Activated CD4-positive, alpha-beta T cell treated with anti-CD3 and anti-CD28 coated beads, Interleukin-10, Interleukin-2, amounts not matched to agents 100 ng/mL and 50 ng/mL, durations not matched to agents 16 hours and 8 hours (primary cell): ENCODE measurements at regions not wholly inside any gene's neighbourhood (a gene's known extent, or its start where the extent isn't known, plus 50 kb on each side); places are given as distances from the start of the nearest gene placed in this dataset.

Experiments used
- DNase-seq: peaks from one replicate; pipeline ENCODE4 v3.0.0-alpha.2; 2020

DNA sequence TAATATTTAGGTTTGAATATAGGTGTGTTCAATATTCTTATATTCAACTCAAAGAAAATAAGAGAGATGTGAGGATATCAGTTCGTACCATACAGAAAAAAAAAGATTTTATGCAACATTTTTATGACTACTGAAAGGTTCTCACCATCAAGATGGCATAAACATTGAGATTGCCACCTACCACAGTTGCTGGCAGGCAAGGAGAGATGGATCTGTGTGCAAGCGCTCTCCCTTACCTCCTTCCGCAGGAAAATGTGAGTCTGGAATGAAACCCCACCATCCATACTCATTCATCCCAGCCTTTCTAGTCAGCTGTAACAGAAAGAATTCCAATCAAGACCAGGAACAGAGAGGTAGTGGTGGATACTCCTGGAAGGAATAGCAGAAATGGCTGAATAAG lies 376.9 kb downstream of the PPP3CA start:
- DNase-seq: no peak

- DNase-seq: no peak
Observed at GRCh38 chr4:100969925-100970324, 377.4 kb downstream of the PPP3CA start.

GRCh38 chr4:100968046-100968445 lies 379.3 kb downstream of the PPP3CA start:
- DNase-seq: no peak

- no peak for DNase-seq
Observed at GRCh38 chr4:100963627-100964026, 383.7 kb downstream of the PPP3CA start.

DNA sequence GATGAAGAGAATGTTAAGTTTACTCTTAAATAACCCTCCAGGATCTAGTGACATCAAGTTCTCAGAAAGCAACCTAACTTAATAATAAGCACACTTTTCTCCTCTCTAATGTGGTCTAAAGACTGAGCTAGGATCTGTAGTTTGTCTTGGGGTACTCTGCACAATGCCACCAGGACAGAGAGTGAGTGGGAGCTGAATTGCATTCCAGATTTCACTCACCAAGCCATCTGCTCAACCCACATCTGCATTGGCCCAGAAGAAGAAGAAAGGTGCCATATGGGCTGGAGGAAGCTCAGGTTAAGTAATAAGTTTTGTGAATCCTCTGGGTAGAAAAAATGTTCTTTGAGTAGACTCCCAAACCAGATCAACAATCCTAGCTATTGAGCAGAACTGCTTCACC lies 384.6 kb downstream of the PPP3CA start:
- peak; percentile 44 for DNase-seq

DNA sequence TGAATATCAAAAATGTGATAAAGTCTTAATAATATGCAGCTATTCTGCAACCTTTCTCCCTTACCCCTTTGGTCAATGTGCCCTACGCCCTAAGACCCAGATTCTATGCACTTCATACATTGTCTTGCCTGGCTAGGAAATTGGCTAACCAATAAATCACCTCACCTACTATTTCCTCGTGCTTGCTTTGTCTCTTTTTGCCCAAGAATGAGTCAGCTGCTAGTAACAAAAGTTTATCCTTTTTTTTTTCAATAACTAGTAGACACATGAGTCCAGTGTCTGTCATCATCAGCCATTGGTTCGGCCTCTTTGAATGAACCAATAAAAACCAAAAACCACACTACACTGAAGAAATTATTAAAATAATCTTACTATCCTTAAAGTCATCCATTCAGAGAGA lies 387.1 kb downstream of the PPP3CA start:
- DNase-seq: no peak

DNA sequence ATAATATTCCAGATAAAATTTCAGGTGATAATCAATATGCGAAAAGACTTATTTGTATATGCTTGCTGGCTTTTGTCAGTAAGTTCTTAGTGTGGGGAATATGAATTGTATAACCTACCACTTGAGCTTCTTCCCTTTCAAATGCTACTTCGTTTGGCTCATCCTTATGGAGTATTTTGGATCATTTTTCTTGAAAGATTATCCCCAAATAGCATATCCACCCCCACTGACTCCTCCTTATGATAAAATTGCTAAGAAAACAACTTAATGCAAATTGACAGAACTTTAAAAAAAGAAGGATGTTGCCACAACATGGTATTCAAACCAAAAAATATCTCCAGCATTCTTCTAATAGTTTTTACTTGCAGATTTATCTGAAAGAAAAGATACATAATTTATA lies 393.3 kb downstream of the PPP3CA start:
- DNase-seq: no peak

DNA sequence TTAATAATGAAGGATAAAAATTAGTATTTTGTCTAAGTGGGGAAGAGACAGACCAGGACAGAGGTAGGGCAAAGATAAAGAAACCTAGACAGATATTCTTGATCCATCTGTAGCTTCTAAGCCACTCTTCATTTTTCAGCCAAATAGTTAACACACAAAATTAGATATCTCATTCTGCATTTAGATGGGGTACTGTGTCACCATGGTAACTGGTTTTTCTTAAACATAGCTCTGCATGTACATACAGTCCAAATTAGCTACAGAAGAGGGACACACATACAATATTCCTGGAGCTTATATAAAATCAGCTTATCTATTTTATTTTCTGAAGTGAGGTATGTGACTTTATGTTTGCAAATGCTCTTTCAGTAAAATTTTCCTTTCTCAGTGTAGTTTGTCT lies 393.7 kb downstream of the PPP3CA start:
- no peak for DNase-seq

DNA sequence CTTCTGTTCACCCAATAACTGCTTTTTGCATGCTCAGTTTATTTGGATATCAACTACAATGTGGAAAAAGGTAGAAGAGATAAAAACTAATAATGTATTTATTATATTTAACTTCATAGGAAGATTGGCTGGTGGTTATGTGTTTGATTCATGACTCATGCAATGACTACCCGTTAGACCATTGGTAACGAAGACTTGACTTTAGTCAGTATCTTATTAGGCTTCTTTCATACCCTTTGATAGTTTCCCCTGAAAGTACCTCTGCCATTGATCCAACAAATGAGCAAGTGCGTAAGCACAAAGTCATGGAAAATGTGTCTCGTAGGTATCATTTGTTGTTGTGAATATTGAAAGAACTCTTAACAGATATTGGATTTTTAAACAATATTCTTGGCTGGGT lies 394.7 kb downstream of the PPP3CA start:
- no peak for DNase-seq

GRCh38 chr4:100949350-100949935 lies 397.9 kb downstream of the PPP3CA start:
- DNase-seq: no peak

DNA sequence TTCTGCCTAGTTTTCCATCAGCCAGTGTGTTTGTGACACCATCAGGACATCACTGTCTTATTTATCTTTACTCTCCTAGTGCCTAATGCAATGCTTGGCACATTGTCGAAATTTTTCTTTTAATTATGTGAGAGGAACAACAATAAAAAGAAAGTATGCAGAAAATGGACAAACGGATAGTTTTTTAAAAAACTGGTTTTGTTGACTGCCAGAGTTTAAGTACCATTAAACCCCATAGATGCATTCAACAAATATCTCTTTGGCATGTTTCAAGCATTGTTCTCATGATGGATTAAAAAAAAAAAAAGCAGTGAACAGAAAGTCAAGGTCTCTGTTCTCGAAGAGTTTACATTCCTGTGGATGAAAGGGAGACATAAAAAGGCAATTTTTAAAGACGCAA lies 398.4 kb downstream of the PPP3CA start:
- no peak for DNase-seq

DNA sequence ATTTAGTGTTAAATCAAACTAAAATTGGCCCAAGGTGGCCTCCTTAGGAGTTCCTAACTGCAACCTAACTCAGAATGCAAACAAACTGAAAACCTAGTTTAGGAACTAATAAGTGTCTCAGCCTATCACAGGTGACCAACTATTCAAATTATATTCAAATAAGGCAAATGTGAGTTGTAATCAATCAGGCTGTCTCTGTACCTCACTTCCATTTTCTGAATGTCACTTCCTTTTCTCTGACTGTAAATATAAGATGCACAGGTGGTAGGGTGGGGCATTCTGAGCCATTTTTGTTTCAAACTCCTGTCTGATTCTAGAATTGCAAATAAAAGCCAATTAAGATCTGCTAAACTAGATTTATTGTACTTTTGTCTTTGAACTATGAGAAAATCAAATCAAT lies 401.5 kb downstream of the PPP3CA start:
- no peak for DNase-seq

DNA sequence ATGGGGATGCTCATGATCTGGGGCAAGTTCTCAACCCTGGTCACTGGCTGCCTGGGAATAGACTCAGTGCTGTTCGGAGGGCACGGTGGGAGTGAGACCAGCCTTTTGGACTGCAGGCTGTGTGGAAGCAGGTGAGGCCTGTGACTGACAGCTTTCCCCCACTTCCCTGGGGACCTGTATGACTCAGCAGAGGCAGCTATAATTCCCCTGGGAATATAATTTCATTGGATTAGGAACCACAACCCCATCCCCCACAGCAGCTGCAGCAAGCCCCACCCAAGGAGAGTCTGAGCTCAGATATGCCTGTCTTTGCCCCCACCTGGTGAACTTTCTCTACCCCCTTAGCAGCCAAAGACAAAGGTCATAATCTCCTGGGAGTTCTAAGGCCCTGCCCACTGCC lies 408.6 kb downstream of the PPP3CA start:
- no peak for DNase-seq

DNA sequence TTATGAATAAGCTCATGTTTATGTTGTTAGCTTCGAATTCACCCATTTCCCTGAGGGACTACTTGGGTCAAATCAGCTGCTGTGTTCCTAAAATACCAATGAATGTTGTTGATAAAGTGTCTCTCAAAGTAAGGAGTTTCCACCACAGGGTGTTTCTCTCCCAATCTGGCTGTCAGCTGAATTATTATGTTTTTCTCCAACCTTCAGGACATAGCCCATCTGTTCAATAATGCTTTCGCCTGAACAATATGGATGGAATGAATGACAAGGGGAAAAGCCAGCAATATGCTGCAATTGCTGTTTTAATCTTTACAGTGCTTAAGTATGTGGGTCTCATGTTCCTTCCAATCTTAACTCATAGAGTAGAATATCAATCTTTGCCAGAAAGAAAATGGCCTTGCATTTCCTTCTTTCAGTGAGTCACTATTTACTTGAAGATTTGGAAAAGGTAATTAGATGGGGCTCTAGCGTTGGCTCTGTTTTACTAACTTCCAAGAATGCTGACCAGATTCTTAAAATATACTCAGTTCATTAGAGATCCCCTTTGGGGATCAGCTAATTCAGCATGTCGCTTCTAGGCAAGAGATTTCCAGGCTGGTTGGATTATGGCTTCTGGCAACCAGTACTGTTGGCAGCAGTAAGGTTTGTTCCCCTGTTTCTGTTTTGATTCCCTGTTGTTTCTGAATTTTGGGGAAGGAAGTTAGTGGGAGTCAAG lies 410.5 kb downstream of the PPP3CA start:
- DNase-seq: no peak

GRCh38 chr4:100935090-100935489 lies 412.2 kb downstream of the PPP3CA start:
- peak; percentile 6 for DNase-seq

GRCh38 chr4:100933628-100934027 lies 413.7 kb downstream of the PPP3CA start:
- DNase-seq: no peak

DNA sequence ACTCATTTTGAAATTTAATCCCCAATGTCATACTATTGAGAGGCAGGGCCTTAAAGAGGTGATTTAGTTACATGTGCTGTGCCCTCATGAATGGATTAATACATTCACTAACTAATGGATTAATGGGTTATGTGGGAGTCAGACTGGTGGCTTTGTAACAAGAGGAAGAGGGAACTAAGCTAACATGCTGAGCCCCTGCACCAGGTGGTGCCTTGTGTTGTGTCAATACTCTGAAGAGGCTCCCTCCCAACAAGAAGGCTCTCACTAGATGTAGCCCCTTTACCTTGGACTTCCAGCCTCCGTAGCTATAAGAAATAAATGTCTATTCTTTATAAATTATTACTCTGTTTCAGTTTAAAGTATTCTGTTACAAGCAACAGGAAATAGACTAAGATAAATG lies 411.9 kb upstream of the EMCN start:
- DNase-seq: no peak

GRCh38 chr4:100929135-100929534 lies 411.3 kb upstream of the EMCN start:
- DNase-seq: no peak

- no peak for DNase-seq
Observed at GRCh38 chr4:100926039-100926717, 408.4 kb upstream of the EMCN start.

DNA sequence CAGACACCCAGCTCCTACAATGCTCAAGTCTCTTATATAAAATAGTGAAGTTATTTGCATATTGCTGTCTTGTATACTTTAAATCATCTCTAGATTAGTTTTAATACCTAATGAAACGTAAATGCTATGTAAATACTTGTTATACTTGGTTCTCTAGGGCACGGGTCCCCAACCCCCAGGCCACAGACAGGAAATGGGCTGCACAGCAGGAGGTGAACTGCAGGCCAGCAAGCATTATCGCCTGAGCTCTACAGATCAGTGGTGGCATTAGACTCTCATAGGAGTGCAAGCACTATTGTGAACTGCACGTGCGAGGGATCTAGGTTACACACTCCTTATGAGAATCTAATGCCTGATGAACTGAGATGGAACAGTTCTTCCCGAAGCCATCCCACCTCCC lies 395.9 kb upstream of the EMCN start:
- no peak for DNase-seq

DNA sequence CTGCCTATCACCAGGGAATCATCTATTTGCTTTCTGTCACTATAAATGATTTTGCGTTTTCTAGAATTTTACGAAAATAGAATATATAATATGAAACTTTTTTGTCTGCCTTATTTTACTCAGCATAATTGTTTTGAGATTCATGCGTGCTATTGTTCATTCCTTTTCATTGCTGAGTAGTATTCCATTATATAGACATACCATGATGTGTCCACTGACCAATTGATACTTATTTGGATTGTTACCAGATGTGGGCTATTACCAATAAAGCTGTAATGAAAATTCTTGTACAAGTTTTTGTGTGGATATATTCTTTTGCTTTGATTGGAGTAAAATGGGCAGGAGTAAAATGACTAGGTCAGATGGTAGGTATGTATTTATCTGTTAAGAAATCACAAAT lies 390.7 kb upstream of the EMCN start:
- DNase-seq: no peak

DNA sequence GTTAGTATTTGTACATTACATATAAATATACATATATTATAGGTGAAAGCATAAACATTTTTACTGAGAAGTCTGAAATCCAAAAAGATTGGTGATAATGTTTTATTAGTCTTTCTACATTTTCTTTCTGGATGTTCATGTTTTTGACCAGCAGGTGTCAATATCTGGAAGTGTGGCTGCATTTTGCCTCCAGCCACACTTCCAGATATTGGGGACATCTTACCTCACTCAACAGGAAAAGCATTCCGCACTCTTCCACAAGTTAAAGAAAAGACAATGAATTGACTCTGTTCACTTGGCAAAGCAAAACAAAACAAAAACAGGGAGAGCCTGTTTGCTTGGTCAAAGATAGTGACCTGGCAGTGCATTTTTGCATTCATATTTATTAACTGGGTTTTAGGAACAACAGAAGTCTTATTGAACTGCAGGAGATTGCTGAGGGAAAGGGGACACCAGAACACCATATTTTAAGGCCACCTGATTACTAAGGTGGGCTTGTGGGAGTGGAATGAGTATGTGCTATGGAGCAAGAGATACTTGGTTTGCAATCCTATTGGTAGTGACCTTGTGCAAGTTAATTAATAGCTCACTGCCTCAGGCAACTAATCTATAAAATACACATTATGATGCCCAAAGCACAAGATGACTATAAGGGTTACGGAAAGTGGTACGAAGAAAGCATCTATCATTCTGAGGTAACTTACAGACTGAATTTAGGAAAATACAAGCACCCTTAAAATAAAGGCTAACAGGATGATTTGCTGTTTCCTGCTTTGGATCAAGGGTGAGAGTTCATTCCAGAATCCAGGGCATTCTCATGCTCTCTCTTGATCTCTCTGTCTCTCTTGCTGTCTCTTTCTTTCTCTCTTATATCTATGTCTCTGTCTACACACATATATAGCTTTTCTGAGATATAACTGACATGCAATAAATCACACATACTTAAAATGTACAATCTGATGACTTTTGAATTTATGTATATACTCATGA lies 389.9 kb upstream of the EMCN start:
- DNase-seq: no peak

GRCh38 chr4:100906973-100907372 lies 389.2 kb upstream of the EMCN start:
- DNase-seq: no peak
